ENCODE measurements at regions not wholly inside any gene's neighbourhood (a gene's known extent, or its start where the extent isn't known, plus 50 kb on each side); places are given as distances from the start of the nearest gene placed in this dataset.

DNA sequence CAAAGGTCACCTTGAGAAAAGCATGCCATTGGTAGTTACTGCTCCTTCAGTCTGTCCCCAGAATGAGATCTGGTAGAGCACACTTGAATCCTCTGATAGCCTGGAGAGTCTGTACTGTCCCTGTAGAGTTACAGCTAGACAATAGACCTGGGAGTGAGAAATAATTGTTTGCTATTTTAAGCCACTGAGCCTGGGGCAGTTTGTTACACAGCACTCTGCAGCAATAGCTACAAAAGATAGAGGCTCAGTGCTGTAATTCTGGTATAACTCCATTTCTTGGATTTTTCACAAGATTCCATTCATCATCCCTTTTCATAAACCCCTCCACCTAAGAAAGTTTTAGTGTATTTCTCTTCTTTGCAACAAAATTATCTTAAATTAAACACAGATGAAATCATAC is 242.7 kb upstream of the ARRDC4 start:
- TF ChIP-seq, protein P1, sequence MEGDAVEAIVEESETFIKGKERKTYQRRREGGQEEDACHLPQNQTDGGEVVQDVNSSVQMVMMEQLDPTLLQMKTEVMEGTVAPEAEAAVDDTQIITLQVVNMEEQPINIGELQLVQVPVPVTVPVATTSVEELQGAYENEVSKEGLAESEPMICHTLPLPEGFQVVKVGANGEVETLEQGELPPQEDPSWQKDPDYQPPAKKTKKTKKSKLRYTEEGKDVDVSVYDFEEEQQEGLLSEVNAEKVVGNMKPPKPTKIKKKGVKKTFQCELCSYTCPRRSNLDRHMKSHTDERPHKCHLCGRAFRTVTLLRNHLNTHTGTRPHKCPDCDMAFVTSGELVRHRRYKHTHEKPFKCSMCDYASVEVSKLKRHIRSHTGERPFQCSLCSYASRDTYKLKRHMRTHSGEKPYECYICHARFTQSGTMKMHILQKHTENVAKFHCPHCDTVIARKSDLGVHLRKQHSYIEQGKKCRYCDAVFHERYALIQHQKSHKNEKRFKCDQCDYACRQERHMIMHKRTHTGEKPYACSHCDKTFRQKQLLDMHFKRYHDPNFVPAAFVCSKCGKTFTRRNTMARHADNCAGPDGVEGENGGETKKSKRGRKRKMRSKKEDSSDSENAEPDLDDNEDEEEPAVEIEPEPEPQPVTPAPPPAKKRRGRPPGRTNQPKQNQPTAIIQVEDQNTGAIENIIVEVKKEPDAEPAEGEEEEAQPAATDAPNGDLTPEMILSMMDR (IDR thresholded peaks at IDR 0.05), result no peak

DNA sequence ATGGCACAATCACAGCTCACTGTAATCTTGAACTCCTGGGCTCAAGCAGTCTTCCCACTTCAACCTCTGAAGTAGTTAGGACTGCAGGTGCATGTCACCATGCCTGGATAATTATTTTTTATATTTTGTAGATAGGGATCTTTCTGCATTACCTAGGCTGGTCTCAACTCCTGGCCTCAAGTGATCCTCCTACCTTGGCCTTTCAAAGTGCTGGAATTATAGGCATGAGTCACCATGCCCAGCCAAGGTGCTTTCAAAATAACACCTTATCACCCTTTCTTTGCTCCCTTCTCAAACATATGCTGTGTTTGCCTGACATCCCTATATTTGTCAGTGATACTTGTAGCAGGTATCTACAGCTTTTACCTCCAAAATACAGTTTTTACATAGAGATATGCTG is 242.0 kb upstream of the ARRDC4 start:
- TF ChIP-seq, protein P1 (IDR thresholded peaks at IDR 0.05), result no peak

DNA sequence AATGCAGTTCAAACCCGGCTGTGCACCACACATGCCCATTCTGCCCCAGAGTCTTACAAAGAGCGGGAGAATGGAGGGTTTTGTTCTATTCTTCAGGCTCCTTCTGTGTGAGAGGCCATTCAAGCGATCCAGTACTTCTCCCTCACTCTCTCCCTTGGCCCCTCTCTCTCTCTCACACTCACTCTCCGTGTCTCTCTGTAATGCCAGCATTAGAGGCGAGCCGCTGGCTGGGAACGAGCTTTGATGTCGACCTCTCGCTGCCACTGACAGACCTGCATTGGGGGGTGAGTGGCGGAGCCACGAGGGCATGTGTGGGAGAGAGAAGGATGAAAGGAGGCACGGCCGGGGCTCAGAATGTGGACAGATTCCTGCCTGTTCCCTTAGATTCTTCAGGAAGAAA is 231.7 kb upstream of the ARRDC4 start:
- TF ChIP-seq, protein P1 (IDR thresholded peaks at IDR 0.05), result no peak

DNA sequence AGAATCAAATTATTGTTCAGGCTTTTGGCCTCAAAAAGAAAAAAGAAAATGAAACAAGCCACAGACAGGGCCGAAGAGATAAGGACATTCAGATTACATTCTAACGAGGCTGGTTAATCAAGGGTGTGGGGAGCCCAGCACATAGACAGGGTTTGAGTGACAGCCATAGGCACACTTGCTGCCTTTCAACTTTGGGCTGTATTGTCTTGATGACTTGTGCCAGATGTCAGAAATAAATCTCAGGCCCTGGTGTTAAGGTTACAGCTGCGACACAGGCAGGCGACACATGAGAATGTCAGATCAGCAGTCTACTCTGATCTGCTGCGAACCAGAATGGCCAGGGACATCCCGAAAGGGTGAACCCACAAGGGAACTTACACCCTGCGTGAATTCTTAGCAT is 231.2 kb upstream of the ARRDC4 start:
- TF ChIP-seq, protein P1 (IDR thresholded peaks at IDR 0.05), result no peak

DNA sequence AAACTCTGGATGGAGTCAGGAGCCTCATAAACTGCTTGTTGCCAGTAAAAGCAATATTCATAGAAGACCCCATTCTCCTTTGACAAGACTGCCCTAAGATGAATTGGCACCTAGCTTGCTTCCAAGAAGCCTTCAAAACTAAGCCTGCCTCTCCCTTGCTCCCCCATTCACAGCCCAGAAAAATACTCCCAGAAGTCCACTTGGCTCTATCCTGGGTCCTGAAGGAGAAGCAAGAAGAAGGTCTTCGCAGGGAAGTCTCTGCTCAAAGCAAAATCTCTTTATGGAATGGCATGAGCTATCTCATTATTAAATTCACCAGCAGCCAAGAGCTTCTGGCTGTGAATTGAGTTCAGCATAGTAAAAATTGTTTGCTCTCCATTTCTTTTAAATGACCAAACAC is 230.2 kb upstream of the ARRDC4 start:
- TF ChIP-seq, protein P1 (IDR thresholded peaks at IDR 0.05), result no peak

DNA sequence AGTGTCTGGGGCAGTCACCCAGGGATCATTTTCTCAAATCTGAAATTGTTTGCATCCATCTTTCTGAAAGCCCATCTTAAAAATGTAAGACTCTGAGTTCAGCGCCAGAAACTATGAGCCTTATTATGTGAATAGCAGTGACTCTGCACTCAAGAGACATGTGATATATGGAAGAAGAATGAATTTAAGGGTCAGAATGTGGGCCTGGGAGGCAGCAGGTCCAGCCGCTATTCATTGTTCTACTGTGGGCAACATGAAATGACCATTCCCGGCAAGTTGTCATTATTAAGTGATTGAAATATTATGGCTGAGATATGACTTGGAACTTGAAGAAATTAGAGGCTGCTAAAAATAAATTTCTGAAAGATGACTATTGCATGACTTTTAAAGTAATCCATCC is 228.6 kb upstream of the ARRDC4 start:
- TF ChIP-seq, protein P1 (IDR thresholded peaks at IDR 0.05), result no peak

DNA sequence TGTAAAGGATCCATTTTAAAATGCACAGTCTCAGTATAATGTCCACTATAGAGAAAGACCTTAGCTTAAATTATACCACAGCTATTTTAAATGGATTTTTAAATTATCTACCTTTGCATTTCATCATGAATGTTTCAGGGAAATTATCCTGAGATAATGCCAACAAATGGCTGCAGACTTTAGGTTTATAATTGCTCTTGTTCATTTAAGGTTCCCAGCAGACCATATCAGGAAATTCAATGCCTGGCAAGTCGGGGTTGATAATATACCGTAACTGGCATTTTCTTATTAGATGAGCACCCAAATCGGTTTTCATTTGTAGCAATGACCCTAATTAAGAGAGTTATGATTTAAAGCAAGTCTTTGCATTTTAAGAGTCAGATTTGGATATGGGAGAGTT is 227.1 kb upstream of the ARRDC4 start:
- TF ChIP-seq, protein P1 (IDR thresholded peaks at IDR 0.05), result no peak

DNA sequence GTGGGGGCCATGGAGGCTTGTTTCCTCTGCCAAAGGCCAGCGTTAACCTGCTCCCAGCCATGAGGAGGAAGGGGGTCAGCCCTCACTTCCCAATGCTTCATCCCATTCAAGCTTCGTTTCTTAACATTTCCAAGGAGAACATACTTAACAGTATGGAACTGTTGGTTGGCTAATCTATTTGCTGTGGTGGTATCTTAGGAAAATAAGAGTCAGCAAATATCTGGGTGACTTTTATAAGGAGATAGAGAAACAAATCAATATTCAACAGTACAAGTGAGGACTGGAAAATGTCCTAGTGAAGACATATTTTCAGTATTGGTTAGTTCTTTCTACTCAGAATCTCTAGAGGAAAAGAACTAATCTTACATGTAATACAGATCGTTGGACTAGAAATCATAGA is 223.8 kb upstream of the ARRDC4 start:
- TF ChIP-seq, protein P1 (IDR thresholded peaks at IDR 0.05), result no peak

Measured in LNCAP (cell line).